Loucy (cell line): ENCODE measurements at regions not wholly inside any gene's neighbourhood (a gene's known extent, or its start where the extent isn't known, plus 50 kb on each side); places are given as distances from the start of the nearest gene placed in this dataset.

ENCODE experiments used
- H2AFZ ChIP-seq: fragments of 200-600 bp; sonication (generic); 2 replicates; pipeline ENCODE4 v1.6.0; 2016; ENCODE audit warnings: antibody characterized with exemption, mild to moderate bottlenecking, low read length, moderate library complexity
- H3F3A ChIP-seq: fragments of 200-600 bp; 2 replicates; pipeline ENCODE4 v1.6.0; 2016; ENCODE audit warnings: antibody characterized with exemption, low read depth, mild to moderate bottlenecking
- H3K27me3 ChIP-seq: fragments of 200-600 bp; sonication (generic); 2 replicates; pipeline ENCODE4 v1.6.1; 2014; ENCODE audit warnings: low read length, mild to moderate bottlenecking; ENCODE audit not compliant: insufficient read depth, poor library complexity, severe bottlenecking
- H3K36me3 ChIP-seq: fragments of 200-600 bp; sonication (generic); 2 replicates; pipeline ENCODE4 v1.6.1; 2016; ENCODE audit warnings: low read length; ENCODE audit not compliant: insufficient read depth
- H3K4me1 ChIP-seq: fragments of 200-600 bp; sonication (generic); 2 replicates; pipeline ENCODE4 v1.5.1; 2014; ENCODE audit warnings: low read length, mild to moderate bottlenecking; ENCODE audit not compliant: insufficient read depth, poor library complexity, severe bottlenecking
- H3K4me2 ChIP-seq: fragments of 200-600 bp; sonication (generic); 2 replicates; pipeline ENCODE4 v1.6.0; 2014; ENCODE audit warnings: antibody characterized with exemption, low read length, low read depth, mild to moderate bottlenecking; ENCODE audit not compliant: poor library complexity, severe bottlenecking
- H3K4me3 ChIP-seq: fragments of 200-600 bp; sonication (generic); 2 replicates; pipeline ENCODE4 v1.5.1; 2014; ENCODE audit warnings: low read length, mild to moderate bottlenecking, mixed read lengths; ENCODE audit not compliant: poor library complexity, severe bottlenecking
- H3K79me2 ChIP-seq: fragments of 200-600 bp; sonication (generic); 2 replicates; pipeline ENCODE4 v1.6.1; 2014; ENCODE audit warnings: low read length; ENCODE audit not compliant: insufficient read depth
- H3K9ac ChIP-seq: fragments of 200-600 bp; sonication (generic); 2 replicates; pipeline ENCODE4 v1.6.0; 2014; ENCODE audit warnings: mild to moderate bottlenecking, low read depth, low read length, moderate library complexity; ENCODE audit not compliant: poor library complexity, severe bottlenecking
- H3K9me2 ChIP-seq: fragments of 200-600 bp; sonication (generic); replicated peaks from 2 replicates; pipeline ENCODE4 v1.6.1; 2016; ENCODE audit warnings: low read depth, low read length, mixed read lengths
- H3K9me3 ChIP-seq: fragments of 200-600 bp; sonication (generic); 2 replicates; pipeline ENCODE4 v1.6.1; 2014; ENCODE audit warnings: mild to moderate bottlenecking, antibody characterized with exemption, low read length, low read depth; ENCODE audit not compliant: insufficient read depth
- H4K20me1 ChIP-seq: fragments of 200-600 bp; sonication (generic); 2 replicates; pipeline ENCODE4 v1.6.0; 2014; ENCODE audit warnings: antibody characterized with exemption, low read length, mild to moderate bottlenecking; ENCODE audit not compliant: insufficient read depth, poor library complexity, severe bottlenecking
- CTCF ChIP-seq: fragments of 200-600 bp; sonication (generic); conservative IDR thresholded peaks from 2 replicates; pipeline ENCODE4 v1.5.1; 2014; ENCODE audit warnings: mild to moderate bottlenecking, antibody characterized with exemption, low read length
- EZH2phosphoT487 ChIP-seq: fragments of 200-600 bp; IDR thresholded peaks from 2 replicates; pipeline ENCODE4 v1.6.1; 2018; ENCODE audit warnings: antibody characterized with exemption, mild to moderate bottlenecking, moderate library complexity, borderline replicate concordance

GRCh38 chr16:35258381-35258780 lies 1799.0 kb downstream of the TP53TG3F start:
- no peaks in the 10 kb centered on the region for H4K20me1 ChIP-seq
- no peaks in the 10 kb centered on the region for H3K36me3 ChIP-seq
- no peak overlapping the region for H2AFZ ChIP-seq
- no peak overlapping the region for H3K4me3 ChIP-seq
- no peaks in the 10 kb centered on the region for H3K79me2 ChIP-seq
- H3K4me1 ChIP-seq = no peaks in the 10 kb centered on the region
- H3K9me2 ChIP-seq = no peaks in the 10 kb centered on the region
- TF ChIP-seq EZH2phosphoT487 (no peak), CTCF (no peak)
- H3K4me2 ChIP-seq = no peak overlapping the region
- no peak overlapping the region for H3K9ac ChIP-seq
- no peaks in the 10 kb centered on the region for H3F3A ChIP-seq
- no peaks in the 10 kb centered on the region for H3K27me3 ChIP-seq
- H3K9me3 ChIP-seq = no peaks in the 10 kb centered on the region

- H3K27me3 ChIP-seq = no peaks in the 10 kb centered on the region
- H3K4me1 ChIP-seq = no peaks in the 10 kb centered on the region
- TF ChIP-seq EZH2phosphoT487 = no peak
- no peak for TF ChIP-seq CTCF
- no peaks in the 10 kb centered on the region for H3K79me2 ChIP-seq
- H3K4me2 ChIP-seq = no peak overlapping the region
- no peaks in the 10 kb centered on the region for H3F3A ChIP-seq
- no peak overlapping the region for H2AFZ ChIP-seq
- no peak overlapping the region for H3K9ac ChIP-seq
- H3K9me3 ChIP-seq = 0 out of 2 replicates have a peak, but pooled peaks cover 4% of the 10 kb centered on the region
- H4K20me1 ChIP-seq = no peaks in the 10 kb centered on the region
- no peaks in the 10 kb centered on the region for H3K9me2 ChIP-seq
- H3K4me3 ChIP-seq = no peak overlapping the region
- H3K36me3 ChIP-seq = no peaks in the 10 kb centered on the region
Measured at GRCh38 chr16:35295856-35296255, 1836.4 kb downstream of the TP53TG3F start.

- H4K20me1 ChIP-seq = no peaks in the 10 kb centered on the region
- no peaks in the 10 kb centered on the region for H3K36me3 ChIP-seq
- H3K9me3 ChIP-seq = 0 out of 2 replicates have a peak, but pooled peaks cover 4% of the 10 kb centered on the region
- no peaks in the 10 kb centered on the region for H3F3A ChIP-seq
- H3K4me2 ChIP-seq = no peak overlapping the region
- H3K79me2 ChIP-seq = no peaks in the 10 kb centered on the region
- no peak overlapping the region for H3K9ac ChIP-seq
- H3K4me1 ChIP-seq = no peaks in the 10 kb centered on the region
- no peaks in the 10 kb centered on the region for H3K27me3 ChIP-seq
- H2AFZ ChIP-seq = no peak overlapping the region
- H3K9me2 ChIP-seq = no peaks in the 10 kb centered on the region
- no peak overlapping the region for H3K4me3 ChIP-seq
- no peak for TF ChIP-seq CTCF
- no peak for TF ChIP-seq EZH2phosphoT487
Measured at GRCh38 chr16:35296962-35297653, 1837.7 kb downstream of the TP53TG3F start.
